Nucleus accumbens (tissue), 56 donors: ENCODE measurements at regions not wholly inside any gene's neighbourhood (a gene's known extent, or its start where the extent isn't known, plus 50 kb on each side); places are given as distances from the start of the nearest gene placed in this dataset.

Experiments used
- DNase-seq, 56 donors: peaks; one replicate each; lab custom pipeline; 2025; lab: John Stamatoyannopoulos, UW

- no peak for DNase-seq
These were observed 59.8 kb upstream of the TBPL2 start for GRCh38 chr14:55500219-55500701.

GRCh38 chr14:55500708-55501107 is 60.3 kb upstream of the TBPL2 start:
- DNase-seq: no peak

GRCh38 chr14:55502746-55503284 is 62.4 kb upstream of the TBPL2 start:
- peak in 11 of 56 donors; percentile 1 to 39 (median 13) for DNase-seq

GRCh38 chr14:55505846-55506245 is 65.4 kb upstream of the TBPL2 start:
- DNase-seq: no peak

GRCh38 chr14:55508676-55509075 is 68.3 kb upstream of the TBPL2 start:
- no peak for DNase-seq

- DNase-seq: no peak
These were observed 67.6 kb upstream of the KTN1 start for GRCh38 chr14:55512421-55512820.

GRCh38 chr14:55513491-55513890 is 66.5 kb upstream of the KTN1 start:
- no peak for DNase-seq

GRCh38 chr14:55514819-55515490 is 65.1 kb upstream of the KTN1 start:
- peak in 3 of 56 donors; percentile 2 to 7 (median 2) for DNase-seq

GRCh38 chr14:55516776-55517175 is 63.2 kb upstream of the KTN1 start:
- no peak for DNase-seq

- DNase-seq: no peak
These were observed 61.6 kb upstream of the KTN1 start for GRCh38 chr14:55518391-55518790.

GRCh38 chr14:55519473-55520080 is 60.4 kb upstream of the KTN1 start:
- DNase-seq: no peak

GRCh38 chr14:55523321-55523720 is 56.7 kb upstream of the KTN1 start:
- DNase-seq: no peak
